ENCODE measurements at regions not wholly inside any gene's neighbourhood (a gene's known extent, or its start where the extent isn't known, plus 50 kb on each side); places are given as distances from the start of the nearest gene placed in this dataset.

GRCh38 chr6:131412960-131413830 is 159.8 kb upstream of the ARG1 start:
- TF ChIP-seq POLR2AphosphoS5 (IDR thresholded peaks at IDR 0.05; ENCODE audit: borderline replicate concordance, low read depth, low read length) (no peak), EZH2 (IDR thresholded peaks at IDR 0.05) (no peak)
